NT2/D1 (cell line): ENCODE measurements at regions not wholly inside any gene's neighbourhood (a gene's known extent, or its start where the extent isn't known, plus 50 kb on each side); places are given as distances from the start of the nearest gene placed in this dataset.

Source experiments
- YY1 ChIP-seq: IDR thresholded peaks from 2 replicates; pipeline ENCODE4 v1.6.1; 2011; ENCODE audit not compliant: insufficient read length, insufficient read depth
- ZNF274 ChIP-seq: IDR thresholded peaks from 2 replicates; pipeline ENCODE4 v1.6.1; 2011; ENCODE audit warnings: mild to moderate bottlenecking, low read depth, low read length

GRCh38 chr13:84705982-84706710 is 823.9 kb upstream of the SLITRK1 start:
- TF ChIP-seq YY1 (no peak), ZNF274 (no peak)
